Umbilical cord (tissue), 1 donor: ENCODE measurements at regions not wholly inside any gene's neighbourhood (a gene's known extent, or its start where the extent isn't known, plus 50 kb on each side); places are given as distances from the start of the nearest gene placed in this dataset.
A peak's percentile ranks its signal among the peaks of the same experiment; 100 is the strongest.

Source experiments
- DNase-seq: peaks from one replicate; pipeline ENCODE4 v3.0.0-alpha.2; 2015; ENCODE audit warnings: low spot score

- DNase-seq = no peak
Observed at GRCh38 chr11:15692739-15693138, 578.0 kb downstream of the INSC start.

- no peak for DNase-seq
Observed at GRCh38 chr11:15695096-15695721, 580.5 kb downstream of the INSC start.

- no peak for DNase-seq
Observed at GRCh38 chr11:15696069-15696468, 581.3 kb downstream of the INSC start.

DNA sequence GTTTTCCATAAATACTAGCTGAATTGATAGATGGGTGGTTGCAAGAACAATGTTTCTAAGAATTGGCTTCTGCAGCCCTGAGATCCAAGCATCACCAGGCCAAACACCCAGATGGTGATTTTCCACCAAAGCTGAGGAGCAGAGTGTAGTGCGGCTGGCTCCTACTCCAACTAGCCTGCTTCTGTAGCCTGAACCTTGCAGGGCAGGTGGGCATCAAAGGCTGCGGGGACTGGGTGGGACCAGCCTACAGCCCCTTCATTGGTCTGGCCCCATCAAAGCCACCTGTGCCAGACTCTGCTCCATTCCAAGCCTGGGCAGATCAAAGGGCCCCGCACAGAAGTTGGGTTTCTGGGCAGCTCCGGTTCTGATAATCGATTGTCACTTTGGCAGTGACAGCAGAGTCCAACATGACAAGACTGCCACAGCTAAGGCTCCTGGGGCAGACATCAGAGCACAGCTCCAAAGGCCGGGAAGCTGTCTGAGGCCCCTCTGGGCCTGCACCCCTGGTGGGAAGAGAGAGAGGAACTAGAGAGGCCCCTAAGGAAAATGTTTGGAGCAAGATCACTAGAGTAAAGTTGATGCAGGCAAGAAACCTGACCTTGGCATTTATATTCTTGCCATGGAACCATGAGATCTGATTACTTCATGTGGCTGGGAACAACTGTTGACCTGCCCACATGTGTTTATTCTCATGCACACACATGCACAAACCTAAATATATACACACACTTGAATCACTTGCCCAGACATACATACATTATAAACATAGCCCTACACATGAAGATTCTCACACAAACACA is 582.9 kb downstream of the INSC start:
- no peak for DNase-seq

GRCh38 chr11:15698855-15699254 is 584.1 kb downstream of the INSC start:
- DNase-seq = no peak

DNA sequence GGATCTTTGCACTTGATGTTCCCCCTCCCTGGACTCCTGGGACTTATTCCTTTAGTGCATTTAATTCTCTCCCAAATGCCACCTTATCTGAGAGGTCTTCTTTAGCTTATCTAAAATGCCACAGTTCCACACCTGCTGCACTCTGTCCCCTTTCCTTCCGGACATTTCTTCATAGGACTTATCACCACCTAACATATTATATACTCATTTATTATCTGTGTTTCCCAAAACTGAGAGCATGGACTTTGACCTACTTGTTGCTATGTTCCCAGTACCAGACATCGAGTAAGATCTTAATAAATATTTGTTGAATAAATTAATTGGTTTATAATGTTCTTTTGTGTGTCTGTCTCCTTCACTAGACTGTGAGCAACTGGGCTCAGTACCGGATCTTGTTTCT is 585.3 kb downstream of the INSC start:
- no peak for DNase-seq

DNA sequence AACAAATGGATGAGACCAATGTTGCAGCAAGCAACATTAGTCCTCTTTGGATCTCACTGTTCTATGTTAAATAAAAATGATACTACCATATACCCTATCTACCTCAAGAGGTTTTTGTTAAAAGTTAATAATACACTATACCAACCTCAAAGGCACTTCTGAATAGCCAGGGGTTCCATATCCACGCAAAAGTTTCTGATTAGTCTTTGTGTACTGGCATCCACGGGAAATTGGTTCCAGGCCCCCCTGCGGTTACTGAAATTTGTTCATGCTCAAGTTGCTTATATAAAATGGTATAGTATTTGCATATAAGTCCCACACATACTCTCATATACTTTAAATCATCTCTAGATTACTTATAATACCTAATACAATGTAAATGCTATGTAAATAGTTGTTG is 585.7 kb downstream of the INSC start:
- DNase-seq = no peak

DNA sequence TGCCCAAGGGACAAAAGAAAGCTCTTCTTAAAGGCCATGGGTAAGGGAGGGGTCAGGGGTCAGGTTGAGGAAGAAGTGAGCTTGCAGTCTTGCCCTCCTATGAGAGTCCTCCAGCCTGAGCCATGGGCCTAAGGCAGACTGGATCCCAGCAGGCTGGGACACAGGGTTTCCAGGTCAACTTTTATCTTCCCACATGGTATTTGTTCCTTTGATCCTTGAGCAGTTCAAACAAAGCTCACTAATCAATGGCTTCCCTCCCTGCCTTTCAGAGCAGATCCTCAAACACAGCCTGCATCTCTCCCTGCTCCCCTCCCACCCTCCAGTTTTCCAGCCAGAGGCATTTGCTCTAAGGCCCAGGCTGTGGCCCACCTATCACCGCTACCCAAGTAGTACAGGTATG is 589.3 kb downstream of the INSC start:
- no peak for DNase-seq

- DNase-seq = no peak
Observed at GRCh38 chr11:15704556-15704955, 589.8 kb downstream of the INSC start.

- DNase-seq = no peak
Observed at GRCh38 chr11:15705891-15706290, 591.2 kb downstream of the INSC start.

- no peak for DNase-seq
Observed at GRCh38 chr11:15707194-15707593, 592.5 kb downstream of the INSC start.

GRCh38 chr11:15707971-15708370 is 593.2 kb downstream of the INSC start:
- DNase-seq = peak; percentile 52

DNA sequence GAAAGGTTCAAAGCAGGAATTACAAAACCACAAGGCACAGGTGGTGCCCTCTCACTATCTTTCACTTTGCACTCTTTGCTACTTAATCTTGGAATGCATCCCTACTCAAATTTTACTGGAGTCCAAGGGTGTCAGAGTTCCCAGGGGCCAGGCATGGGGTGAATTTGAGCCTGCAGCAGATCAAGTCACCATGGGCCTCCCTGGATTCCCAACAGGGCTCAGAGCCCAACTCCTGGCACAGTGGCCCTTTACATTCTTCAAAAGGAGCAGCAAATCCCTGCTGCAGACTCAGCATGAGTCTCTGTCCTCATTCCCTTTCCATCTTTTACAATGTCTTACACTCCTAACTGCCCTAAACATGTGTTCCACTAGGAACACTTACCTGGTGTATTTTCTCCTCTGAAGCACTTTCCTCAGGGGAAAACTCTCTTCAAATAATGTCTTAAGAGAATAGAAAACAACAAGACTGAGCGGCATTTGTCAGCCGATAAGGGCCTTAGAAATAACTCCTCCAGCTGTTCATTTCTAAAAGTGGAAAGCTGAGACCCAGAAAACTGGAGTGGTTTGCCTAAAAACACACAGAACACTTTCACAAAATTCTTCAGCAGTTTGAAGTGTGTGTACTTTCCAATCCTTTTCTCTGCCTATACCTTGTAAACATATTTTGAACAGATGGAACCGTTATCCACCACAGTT is 596.0 kb downstream of the INSC start:
- DNase-seq = peak; percentile 61

GRCh38 chr11:15711311-15711710 is 596.6 kb downstream of the INSC start:
- DNase-seq = no peak

DNA sequence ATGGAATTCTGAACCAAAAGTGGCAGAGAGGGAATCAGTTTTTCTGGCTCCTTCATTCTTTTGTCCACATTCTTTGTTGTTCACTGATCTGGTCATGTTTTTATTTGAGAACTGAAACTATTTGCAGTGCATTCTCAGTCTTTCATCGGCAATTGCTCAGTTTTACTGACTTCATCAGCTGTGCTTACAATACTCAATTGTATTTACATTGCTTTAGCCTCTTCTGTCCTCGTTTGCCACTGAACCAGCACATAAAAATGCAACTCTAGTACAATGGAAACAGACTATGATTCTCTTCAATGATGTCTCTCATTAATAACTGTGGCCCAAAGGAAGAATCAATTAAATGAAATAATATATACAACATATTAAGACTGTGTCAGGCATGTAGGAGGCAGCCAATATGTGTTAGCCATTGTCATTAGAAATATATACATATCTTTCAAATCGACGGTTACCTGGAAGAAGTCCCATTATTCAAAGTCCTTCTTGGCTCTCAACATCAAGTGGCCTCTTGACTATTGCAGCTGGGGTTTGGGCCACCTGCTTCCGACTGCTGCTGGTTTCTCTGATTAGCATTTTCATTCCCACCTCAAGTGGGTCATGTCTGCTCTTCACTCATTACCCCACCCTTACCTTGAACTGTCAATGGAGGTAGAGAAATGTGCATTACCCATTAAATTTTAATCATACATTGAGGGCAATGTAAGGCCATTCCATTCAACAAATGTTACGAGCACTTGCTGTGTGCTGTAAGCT is 600.1 kb downstream of the INSC start:
- DNase-seq = no peak

DNA sequence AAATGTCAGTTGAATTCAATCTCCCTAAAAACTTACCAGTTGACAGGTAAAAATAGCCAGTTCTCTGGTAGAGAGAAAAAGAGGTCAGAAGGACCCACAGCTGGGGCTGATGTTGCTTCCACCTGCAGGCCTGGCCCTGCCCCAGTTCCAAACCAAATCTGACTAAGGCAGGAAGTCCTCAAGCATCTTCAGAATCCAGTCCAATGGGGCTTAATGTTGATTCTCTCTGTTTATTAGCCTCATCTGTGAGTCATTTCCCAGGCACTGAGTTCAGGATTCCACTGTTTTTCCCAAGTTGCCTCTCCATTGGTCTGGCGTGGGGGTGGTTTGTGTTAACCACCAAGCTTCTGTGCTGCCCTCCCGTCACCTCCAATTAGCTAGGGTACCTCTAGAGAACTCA is 601.8 kb downstream of the INSC start:
- no peak for DNase-seq

GRCh38 chr11:15720460-15720859 is 605.7 kb downstream of the INSC start:
- DNase-seq = peak; percentile 47

GRCh38 chr11:15723966-15724365 is 609.2 kb downstream of the INSC start:
- no peak for DNase-seq

- DNase-seq = no peak
Observed at GRCh38 chr11:15724601-15725000, 609.9 kb downstream of the INSC start.

DNA sequence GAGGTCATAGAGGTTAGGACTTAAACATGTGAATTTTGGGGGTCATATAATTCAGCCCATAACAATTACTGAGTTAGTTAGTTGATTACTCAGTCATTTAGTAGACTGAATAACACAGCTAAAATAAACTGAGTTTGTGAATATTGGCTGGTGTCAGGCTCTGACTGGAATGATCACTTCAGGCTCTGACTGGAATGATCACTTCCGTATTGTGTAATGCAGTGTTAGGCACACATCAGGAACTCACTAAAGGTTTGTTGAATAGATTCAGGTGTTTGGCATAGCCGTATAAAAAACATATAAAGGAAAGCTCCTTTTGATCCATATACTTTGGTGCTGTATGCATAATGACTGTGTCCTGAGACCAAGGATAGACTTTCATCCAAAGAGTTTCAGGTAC is 610.5 kb downstream of the INSC start:
- DNase-seq = no peak

DNA sequence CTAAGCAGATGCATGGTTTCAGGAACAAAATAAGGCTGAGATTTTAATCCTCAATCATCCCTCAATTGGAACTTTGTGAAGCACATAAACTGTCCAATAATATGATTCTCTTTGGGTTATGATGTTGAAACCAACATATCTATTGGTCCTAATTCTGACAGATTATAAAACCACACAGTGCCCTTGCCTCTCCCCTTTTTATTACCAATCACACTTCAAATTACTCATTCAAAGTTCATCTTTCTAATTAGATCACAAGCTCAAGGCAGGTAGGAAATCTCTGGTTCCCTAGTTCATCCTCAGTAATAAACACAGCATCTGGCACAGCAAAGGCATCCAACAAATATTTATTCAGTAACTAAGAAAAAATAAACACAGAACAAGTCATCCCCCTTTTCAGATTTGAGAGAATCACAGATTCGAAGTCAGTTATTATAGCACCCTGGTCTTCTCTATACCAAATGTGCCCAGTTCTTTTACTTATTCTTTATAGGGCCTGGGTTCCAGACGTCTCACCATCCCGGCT is 611.6 kb downstream of the INSC start:
- DNase-seq = no peak
